GM12892 (cell line): ENCODE measurements at regions not wholly inside any gene's neighbourhood (a gene's known extent, or its start where the extent isn't known, plus 50 kb on each side); places are given as distances from the start of the nearest gene placed in this dataset.

ENCODE experiments used
- POLR2A ChIP-seq: IDR thresholded peaks from 2 replicates; pipeline ENCODE4 v1.6.1; 2011; ENCODE audit warnings: low read depth, low read length, control low read depth
- POLR2AphosphoS5 ChIP-seq: IDR thresholded peaks from 2 replicates; pipeline ENCODE4 v1.6.1; 2011; ENCODE audit warnings: low read depth, low read length, control low read depth

DNA sequence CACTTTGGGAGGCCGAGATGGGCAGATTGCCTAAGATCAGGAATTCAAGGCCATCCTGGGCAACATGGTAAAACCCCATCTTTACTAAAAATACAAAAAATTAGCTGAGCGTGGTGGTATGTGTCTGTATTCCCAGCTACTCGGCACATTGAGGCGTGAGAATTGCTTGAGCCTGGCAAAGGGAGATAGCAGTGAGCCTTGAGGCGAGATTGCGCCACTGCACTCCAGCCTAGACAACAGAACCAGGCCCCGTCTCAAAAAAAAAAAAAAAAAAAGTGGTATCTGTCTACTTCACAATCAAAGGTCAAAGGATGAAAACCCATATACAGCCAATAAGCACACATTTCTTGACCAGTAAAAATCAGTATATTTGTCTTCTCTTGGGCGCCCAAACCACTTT, 728.5 kb upstream of the ADAMTS16 start:
- TF ChIP-seq POLR2A (no peak), POLR2AphosphoS5 (no peak)
